GF-D8 (cell line): ENCODE measurements at regions not wholly inside any gene's neighbourhood (a gene's known extent, or its start where the extent isn't known, plus 50 kb on each side); places are given as distances from the start of the nearest gene placed in this dataset.

Experiments
- DNase-seq: peaks from one replicate; lab custom pipeline; 2025; lab: John Stamatoyannopoulos, UW

- DNase-seq, result no peak
Measured at GRCh38 chr5:61828856-61829255, 477.1 kb upstream of the KIF2A start.

GRCh38 chr5:61831736-61832135 is 474.3 kb upstream of the KIF2A start:
- no peak for DNase-seq

DNA sequence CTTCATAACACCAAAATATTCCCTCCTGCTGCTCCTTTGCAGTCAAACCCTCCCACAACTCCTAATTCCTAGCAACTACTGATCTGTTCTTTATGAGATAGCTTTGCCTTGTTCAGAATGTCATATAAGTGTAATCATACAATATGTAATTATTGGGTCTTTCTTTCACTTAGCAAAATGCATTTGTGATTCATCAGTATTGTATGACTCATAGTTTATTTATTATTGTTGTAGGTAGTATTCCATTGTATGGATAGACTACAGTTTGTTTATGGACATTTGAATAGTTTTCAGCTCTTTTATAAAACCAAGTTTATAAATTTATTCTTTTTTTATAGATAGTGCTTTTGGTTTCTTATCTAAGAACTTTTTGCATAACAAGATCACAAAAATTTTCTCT is 468.2 kb upstream of the KIF2A start:
- DNase-seq, result no peak

DNA sequence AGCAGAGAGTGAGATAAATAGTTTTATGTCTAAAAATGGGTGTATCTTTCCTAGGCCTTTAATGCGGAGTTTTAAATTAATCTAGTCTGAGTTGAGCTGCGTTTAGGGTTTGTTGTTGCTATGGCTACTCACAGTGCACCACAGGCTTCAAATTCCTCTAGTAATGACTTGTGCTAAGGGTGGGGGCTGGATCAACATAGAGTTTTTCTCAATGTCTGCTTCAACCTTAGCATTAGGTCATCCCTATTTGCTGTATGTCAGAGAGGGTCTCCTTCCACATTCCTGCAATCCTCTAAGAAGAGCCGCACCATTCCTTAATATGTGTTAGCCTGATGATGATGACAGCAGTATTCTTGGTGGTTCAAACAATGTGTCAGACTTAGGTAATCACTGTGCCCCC is 465.6 kb upstream of the KIF2A start:
- no peak for DNase-seq

DNA sequence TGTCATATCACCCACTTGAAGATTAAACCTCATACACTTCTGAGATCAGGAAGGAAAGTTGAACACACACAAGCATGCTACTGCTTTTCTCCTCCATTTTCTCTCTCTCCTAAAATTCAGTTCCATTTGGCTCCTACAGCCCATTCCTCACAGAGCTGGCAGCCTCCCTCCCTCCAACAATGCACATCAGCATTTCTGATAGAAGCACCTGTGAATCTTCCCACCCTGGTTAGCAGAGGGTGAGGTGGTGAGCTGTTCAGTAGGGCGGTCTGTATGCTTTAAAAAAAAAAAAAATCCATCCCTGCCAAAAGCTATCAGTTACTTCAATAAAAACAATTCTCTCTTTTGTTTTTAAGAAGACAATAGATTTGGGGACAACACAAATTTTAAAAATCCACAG is 463.2 kb upstream of the KIF2A start:
- DNase-seq, result no peak

- DNase-seq, result no peak
Measured at GRCh38 chr5:61850696-61851095, 455.3 kb upstream of the KIF2A start.

DNA sequence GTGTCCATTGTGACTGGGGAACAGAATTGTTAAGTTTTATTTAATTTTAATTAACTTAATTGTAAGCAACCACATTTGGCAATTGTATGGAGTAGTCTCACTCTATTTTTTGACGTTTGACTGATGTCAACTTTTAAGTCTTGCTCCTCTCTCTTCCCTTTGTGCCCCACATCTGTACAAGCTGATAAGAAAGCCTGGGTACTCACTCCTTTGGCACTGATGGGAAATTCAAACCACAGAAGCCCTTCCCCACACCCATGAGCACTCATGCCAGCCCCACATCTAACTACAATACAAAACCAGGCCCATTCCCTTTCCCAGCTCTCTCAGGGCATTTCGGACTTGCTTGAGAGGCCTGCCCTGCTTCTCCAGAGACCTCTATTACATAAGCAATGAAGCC is 451.5 kb upstream of the KIF2A start:
- DNase-seq, result no peak

GRCh38 chr5:61860978-61861377 is 445.0 kb upstream of the KIF2A start:
- no peak for DNase-seq

GRCh38 chr5:61866930-61867329 is 439.1 kb upstream of the KIF2A start:
- DNase-seq, result no peak

GRCh38 chr5:61869333-61869732 is 436.7 kb upstream of the KIF2A start:
- no peak for DNase-seq

DNA sequence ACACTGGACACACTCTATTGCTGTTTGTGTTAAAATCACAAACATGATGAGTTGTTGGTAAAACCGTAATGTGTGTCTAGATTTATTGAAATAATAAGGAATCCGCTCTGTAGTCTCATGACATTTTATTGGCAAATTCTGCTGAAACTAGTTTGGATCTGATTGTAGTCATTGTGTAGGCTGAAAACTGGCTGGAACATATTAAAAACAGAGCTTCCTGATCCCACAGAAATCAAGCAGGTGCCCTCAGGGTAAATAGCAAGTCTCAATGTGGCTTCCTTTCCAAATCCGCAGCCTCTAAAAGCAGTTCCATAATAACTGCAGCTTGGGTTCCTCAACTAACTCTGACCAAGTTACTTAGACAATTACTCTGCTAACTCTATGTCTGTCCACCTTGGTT is 427.5 kb upstream of the KIF2A start:
- no peak for DNase-seq

DNA sequence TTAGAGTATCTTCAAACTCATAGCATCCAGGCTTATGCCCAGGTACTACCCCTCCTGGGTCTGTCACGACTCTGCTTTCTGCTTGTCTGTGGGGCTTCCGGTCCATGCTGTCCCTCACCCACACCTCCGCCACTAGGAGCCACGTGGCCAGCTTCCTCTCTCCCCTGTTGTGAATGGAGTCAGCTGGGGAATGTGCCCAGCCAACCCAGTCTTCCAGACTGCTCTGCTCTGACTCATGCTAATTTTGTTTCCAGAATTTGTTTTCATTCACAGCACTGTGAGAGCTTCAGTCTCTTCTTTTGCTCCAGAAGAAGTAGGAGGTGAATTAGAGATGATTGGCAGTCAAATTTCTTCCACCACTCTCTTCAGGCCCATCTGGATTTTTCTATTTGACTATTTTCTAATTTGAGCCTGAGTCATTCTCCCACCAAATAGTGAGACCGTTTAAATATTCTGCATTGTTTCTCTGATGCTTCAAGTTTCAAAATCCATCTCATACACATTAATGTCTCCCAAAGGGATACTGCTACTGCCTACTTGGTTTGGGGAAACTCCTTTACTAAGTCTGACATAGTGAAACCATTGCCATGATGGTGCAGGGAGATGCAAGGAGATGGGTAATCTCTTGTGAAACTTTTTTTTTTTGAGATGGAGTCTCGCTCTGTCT is 424.1 kb upstream of the KIF2A start:
- no peak for DNase-seq

- no peak for DNase-seq
Measured at GRCh38 chr5:61882901-61883500, 423.0 kb upstream of the KIF2A start.

- no peak for DNase-seq
Measured at GRCh38 chr5:61884252-61884855, 421.7 kb upstream of the KIF2A start.

DNA sequence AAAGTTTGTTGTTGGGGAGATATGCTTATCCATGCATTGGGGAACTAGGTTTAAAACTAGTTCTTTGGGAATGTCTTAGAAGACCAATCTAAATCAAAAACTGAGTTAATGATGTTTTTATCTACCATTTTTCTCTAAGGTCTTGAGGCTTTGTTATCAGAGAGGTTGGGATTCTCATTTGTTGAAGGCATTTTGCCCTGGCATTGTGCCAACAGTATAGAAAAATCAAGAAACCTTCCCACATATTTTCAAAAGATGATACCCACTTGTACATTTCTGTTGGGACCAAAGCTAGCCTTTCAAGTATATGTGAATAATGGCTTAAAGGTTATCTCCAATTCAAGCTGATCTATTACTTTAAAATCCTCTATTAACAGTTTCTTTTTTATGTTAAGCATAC is 419.8 kb upstream of the KIF2A start:
- no peak for DNase-seq

DNA sequence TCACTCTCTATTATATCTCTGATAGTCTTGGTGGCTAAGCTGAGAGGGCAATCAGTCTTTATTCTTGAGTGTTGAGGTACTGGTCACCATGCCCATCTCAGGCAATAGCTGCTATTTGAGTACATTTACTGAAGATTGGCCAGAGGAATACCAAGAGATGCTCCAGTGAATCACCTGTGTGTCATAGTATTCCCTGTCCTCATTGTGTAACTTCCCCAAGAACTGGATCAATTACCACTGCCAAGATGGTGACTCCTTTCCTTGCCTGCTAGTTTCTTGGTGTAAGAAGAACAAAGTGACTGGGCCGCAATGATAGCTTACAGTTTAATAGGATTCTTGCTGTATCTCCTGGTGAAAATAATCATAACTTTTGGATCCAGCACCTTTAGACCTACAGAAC is 418.7 kb upstream of the KIF2A start:
- no peak for DNase-seq

DNA sequence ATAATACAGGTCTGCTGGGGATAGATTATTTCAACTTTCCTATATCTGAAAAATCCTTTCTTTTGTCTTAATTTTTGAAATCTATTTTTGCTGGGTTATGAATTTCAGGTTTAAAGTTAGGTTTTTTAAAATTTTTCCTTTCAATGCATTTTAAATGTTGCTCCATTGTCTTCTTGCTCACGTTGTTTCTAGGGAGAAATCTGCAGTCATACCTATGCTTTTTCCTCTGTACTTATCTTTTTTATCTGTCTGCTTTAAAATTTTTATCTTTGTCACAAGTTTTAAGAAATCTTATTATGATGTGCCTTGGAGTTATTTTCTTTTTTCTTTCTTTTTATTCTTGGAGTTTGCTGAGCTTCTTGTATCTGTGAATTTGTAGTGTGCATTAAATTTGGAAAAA is 412.0 kb upstream of the KIF2A start:
- DNase-seq, result no peak

DNA sequence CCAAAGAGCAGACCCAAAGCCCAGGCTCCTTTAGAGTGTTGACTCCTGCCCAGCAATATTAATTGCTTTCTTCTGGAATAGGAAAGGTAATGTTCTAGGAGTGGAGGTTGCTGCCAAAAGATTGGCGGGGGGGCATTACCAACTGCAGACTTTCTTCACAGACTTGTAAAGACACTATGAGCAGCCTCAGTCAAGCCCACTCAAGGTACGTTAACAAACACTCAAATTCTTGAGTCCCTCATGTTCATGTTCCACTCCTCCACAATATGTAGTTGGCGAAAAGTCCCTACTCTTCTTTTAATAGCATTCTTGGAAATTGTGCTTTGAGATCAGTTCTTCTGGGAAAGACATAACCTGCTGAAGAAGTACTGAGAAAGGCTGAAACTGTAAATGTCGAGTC is 409.2 kb upstream of the KIF2A start:
- no peak for DNase-seq

DNA sequence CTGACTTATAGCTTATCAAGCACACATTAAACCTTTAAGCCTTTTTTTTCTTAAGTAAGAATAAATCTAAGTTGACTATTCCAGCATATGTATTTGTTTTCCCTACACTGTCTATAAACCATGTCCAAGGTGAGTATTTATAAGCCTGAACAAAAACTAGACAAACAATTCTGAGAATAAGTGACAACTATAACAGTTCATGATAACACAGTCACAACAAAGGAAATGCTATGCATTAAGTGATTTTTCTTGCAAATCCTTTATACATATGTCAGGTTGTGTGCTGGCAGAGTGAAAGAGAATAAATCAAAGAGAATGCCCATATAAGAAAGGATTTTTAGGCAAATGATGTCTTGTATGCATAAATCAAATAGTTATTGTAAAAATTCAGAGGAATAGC is 408.8 kb upstream of the KIF2A start:
- DNase-seq, result no peak

- no peak for DNase-seq
Measured at GRCh38 chr5:61901997-61902396, 404.0 kb upstream of the KIF2A start.

DNA sequence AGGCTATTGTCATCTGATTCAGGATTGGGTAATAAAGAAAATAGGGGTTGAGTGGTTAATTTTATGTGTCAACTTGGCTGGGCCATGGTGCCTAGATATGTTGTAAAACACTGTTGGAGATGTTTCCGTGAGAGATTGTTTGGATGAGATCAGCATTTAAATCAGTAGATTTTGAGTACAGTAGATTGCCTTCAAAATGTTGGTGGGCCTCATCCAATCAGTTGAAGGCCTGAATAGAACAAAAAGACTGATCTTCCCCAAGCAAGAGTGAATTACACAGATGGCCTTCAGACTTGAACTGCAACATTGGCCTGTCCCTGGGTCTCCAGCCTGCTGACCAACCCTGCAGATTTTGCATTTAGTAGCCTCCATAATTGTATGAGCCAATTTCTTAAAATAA is 401.3 kb upstream of the KIF2A start:
- DNase-seq, result no peak

- DNase-seq, result no peak
Measured at GRCh38 chr5:61905613-61906012, 400.4 kb upstream of the KIF2A start.

GRCh38 chr5:61906820-61907219 is 399.2 kb upstream of the KIF2A start:
- DNase-seq, result no peak

GRCh38 chr5:61907995-61908394 is 398.0 kb upstream of the KIF2A start:
- no peak for DNase-seq
